Transverse colon (tissue), 4 donors: ENCODE measurements at regions not wholly inside any gene's neighbourhood (a gene's known extent, or its start where the extent isn't known, plus 50 kb on each side); places are given as distances from the start of the nearest gene placed in this dataset.

Source experiments
- DNase-seq: peaks from one replicate; pipeline ENCODE4 v3.0.0-alpha.2; 2019
- H3K27ac ChIP-seq, 4 donors: fragments of 200-600 bp; sonication (generic); 2 replicates each; pipeline ENCODE4 v1.5.1; 2016 to 2018; ENCODE audit warnings: inconsistent platforms in 4 of 4
- H3K27me3 ChIP-seq: fragments of 200-600 bp; sonication (generic); 2 replicates; pipeline ENCODE4 v1.5.1; 2017; ENCODE audit warnings: inconsistent platforms
- H3K36me3 ChIP-seq, 4 donors: fragments of 200-600 bp; sonication (generic); 2 replicates each; pipeline ENCODE4 v1.5.1; 2017 to 2019; ENCODE audit warnings: inconsistent platforms in 4 of 4
- H3K4me1 ChIP-seq, 4 donors: fragments of 200-600 bp; sonication (generic); 2 replicates each; pipeline ENCODE4 v1.5.1; 2017 to 2020; ENCODE audit warnings: inconsistent platforms in 4 of 4
- H3K4me3 ChIP-seq, 4 donors: fragments of 200-600 bp; sonication (generic); 1 replicate in 1 of 4; 2 replicates in 3 of 4; pipeline versions ENCODE4 v1.5.1 to v1.6.1; 2017 to 2019; ENCODE audit warnings: inconsistent platforms in 4 of 4
- H3K9me3 ChIP-seq, 2 donors: fragments of 200-600 bp; sonication (generic); 2 replicates each; pipeline ENCODE4 v1.5.1; 2017 to 2019; ENCODE audit warnings: inconsistent platforms in 2 of 2
- CTCF ChIP-seq, 5 experiments: fragments of 200-600 bp in 3 of 5; fragments of 450-650 bp in 2 of 5; sonication (generic) in 3 of 5; IDR thresholded peaks; 1 replicate in 2 of 5; 2 replicates in 3 of 5; pipeline ENCODE4 v1.5.1; 2016 to 2017; ENCODE audit warnings: antibody characterized with exemption in 5 of 5, inconsistent platforms in 3 of 5, mild to moderate bottlenecking in 2 of 5, moderate library complexity in 1 of 5
- EP300 ChIP-seq: sonication (generic); formaldehyde crosslinking; IDR thresholded peaks from one replicate; pipeline ENCODE4 v1.6.1; 2017; ENCODE audit warnings: antibody characterized with exemption, low read depth
- POLR2A ChIP-seq: fragments of 450-650 bp; IDR thresholded peaks from one replicate; pipeline ENCODE4 v1.6.1; 2016; ENCODE audit warnings: antibody characterized with exemption, mild to moderate bottlenecking, moderate library complexity
- POLR2AphosphoS5 ChIP-seq, 3 donors: sonication (generic); formaldehyde crosslinking; IDR thresholded peaks; one replicate each; pipeline ENCODE4 v1.6.1; 2016; ENCODE audit warnings: antibody characterized with exemption in 3 of 3
- WGBS, 2 donors: methylation state at CpG; one replicate each; pipeline ENCODE4 v1.1.5; 2018; ENCODE audit warnings: low coverage in 1 of 2; 5-methylcytosine and 5-hydroxymethylcytosine counted together
- in situ Hi-C, 4 donors: fragments of 200-750 bp; cut with MboI; loops; one replicate each; pipeline versions ENCODE4 v1.15.0 to v1.15.1; 2017; ENCODE audit warnings: low sequenced_read_pairs in 3 of 4, low pct_ligation_motif_present in 1 of 4, low pct_unique_long_range_greater_than_20kb in 1 of 4
- intact Hi-C: fragments of 100-400 bp; cut with DNase I; formaldehyde crosslinking; loops from one replicate; pipeline ENCODE4 v1.15.1; 2023; ENCODE audit warnings: low total_unique reads

DNA sequence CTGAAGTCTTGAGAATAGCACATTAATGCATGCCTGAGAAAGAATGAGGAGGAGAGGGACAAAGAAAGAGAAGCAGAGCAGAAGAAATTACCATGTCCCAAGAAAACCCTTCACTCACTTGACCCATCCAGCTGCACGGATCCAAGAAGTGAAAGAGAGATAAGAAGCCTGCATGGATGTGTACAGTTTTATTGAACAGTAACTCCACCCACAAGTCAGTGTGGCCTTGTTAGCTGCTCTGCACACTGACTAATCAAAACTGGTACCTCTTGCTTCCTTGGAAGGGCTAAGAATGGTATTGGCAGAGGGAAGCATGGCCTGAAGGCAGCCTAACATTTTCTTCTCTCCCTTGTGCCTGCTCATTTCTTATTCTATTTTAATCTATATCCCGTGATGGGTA, 163.9 kb downstream of the SLC7A11 start:
- TF ChIP-seq CTCF (IDR thresholded peaks at IDR 0.05) (no peak), EP300 (no peak), POLR2AphosphoS5 (IDR thresholded peaks at IDR 0.05) (no peak), POLR2A (no peak)
- Histone ChIP-seq H3K27ac (no peak overlapping the region), H3K4me3 (no peak overlapping the region), H3K4me1 (no peaks in the 10 kb centered on the region), H3K9me3 (no peaks in the 10 kb centered on the region), H3K27me3 (no peaks in the 10 kb centered on the region), H3K36me3 (no peaks in the 10 kb centered on the region)
- in situ Hi-C loops (no loop called here), intact Hi-C loops (no loop called here)
- 47 to 61% methylated on average over 2 of the region's 2 CpGs for WGBS, 2 donors
- no peak for DNase-seq

DNA sequence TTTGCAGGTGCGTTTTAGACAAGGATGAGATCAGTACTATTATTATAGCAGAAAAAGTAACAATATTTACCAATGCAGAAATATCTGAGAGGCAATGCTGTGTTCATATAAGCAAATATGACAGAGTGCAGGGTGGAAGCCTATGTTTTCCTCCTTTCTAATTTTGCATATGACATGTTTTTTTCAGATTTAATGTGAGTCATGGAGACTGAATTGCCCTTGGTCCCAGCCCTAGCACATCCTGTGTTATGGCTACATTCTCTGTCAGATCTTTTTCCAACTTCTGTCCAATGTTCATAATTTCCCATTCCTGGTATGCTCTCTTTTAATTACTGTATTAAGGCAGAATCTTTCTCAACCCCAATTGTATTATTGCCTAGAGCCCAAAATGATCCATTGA, 165.6 kb downstream of the SLC7A11 start:
- in situ Hi-C loops (no loop called here), intact Hi-C loops (no loop called here)
- Histone ChIP-seq H3K27me3 (no peaks in the 10 kb centered on the region), H3K27ac (no peak overlapping the region), H3K4me1 (no peaks in the 10 kb centered on the region), H3K9me3 (no peaks in the 10 kb centered on the region), H3K36me3 (no peaks in the 10 kb centered on the region), H3K4me3 (no peak overlapping the region)
- WGBS, 2 donors, result 92 to 93% methylated on average over 1 of the region's 1 CpG
- DNase-seq, result no peak
- TF ChIP-seq POLR2A (no peak), EP300 (no peak), CTCF (IDR thresholded peaks at IDR 0.05) (no peak), POLR2AphosphoS5 (IDR thresholded peaks at IDR 0.05) (no peak)

DNA sequence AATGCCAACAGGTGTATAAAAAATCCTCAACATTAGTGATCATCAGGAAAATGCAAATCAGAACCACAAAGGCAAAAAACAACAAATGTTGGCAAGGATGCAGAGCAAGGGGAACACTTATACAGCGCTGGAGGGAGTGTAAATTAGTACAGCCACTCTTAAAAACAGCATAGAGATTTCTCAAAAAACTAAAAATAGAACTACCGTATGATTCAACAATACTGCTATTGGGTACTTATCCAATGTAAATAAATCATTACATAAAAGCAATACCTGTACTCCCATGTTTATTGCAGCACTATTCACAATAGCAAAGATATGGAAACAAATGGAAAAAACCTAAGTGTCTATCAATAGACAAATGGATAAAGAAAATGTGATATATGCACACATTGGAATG, 171.3 kb downstream of the SLC7A11 start:
- no peak for TF ChIP-seq POLR2AphosphoS5 (IDR thresholded peaks at IDR 0.05)
- TF ChIP-seq CTCF (IDR thresholded peaks at IDR 0.05), result no peak
- no peak for TF ChIP-seq POLR2A
- no peak overlapping the region for H3K27ac ChIP-seq
- peaks cover 0 to 5% (median 0%) of the 10 kb centered on the region in 4 donors for H3K4me1 ChIP-seq
- in situ Hi-C loops, result no loop called here
- no peak for DNase-seq
- intact Hi-C loops, result no loop called here
- no peak overlapping the region for H3K4me3 ChIP-seq
- H3K36me3 ChIP-seq, result no peaks in the 10 kb centered on the region
- no peaks in the 10 kb centered on the region for H3K27me3 ChIP-seq
- no peaks in the 10 kb centered on the region for H3K9me3 ChIP-seq
- 33 to 46% methylated on average over 2 of the region's 2 CpGs for WGBS, 2 donors

DNA sequence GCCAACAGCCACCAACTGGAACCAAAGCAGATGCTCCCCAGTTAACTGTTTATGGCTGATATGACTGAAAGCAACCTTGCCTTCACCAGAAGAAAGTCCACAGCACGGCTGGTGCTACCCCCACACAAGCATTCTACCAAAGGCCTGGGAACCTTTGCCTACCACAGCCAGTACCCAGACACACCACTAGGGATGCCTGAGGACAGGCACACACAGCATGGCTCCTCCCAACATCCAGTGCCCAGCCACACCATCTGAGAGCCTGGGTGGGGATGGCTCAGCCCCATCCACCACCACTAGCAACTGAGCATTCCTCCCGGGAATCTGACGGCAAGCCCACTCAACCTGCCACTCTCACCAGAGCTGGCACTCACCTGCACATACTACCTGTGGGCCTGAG, 178.6 kb downstream of the SLC7A11 start:
- WGBS, 2 donors, result 89% methylated on average over 3 of the region's 3 CpGs; no CpG with 5 or more reads in 1 of the 2 donors
- Histone ChIP-seq H3K36me3 (no peaks in the 10 kb centered on the region), H3K27ac (no peak overlapping the region), H3K27me3 (no peaks in the 10 kb centered on the region), H3K4me1 (no peaks in the 10 kb centered on the region), H3K4me3 (no peak overlapping the region), H3K9me3 (no peaks in the 10 kb centered on the region)
- intact Hi-C loops, result no loop called here
- TF ChIP-seq POLR2A (no peak), POLR2AphosphoS5 (IDR thresholded peaks at IDR 0.05) (no peak), EP300 (no peak), CTCF (IDR thresholded peaks at IDR 0.05) (no peak)
- DNase-seq, result no peak
- in situ Hi-C loops, result no loop called here
